Gastroesophageal sphincter (tissue), 4 donors: ENCODE measurements at regions not wholly inside any gene's neighbourhood (a gene's known extent, or its start where the extent isn't known, plus 50 kb on each side); places are given as distances from the start of the nearest gene placed in this dataset.
"Not testable (repeated sequence)": the region's sequence is repeated elsewhere in the genome, so short reads cannot be mapped to it uniquely, and the experiment has no call there.

Source experiments
- ATAC-seq: fragments of 150-250 bp; one replicate; pipeline ENCODE4 v1.9.1; 2016; ENCODE audit warnings: mild to moderate bottlenecking, moderate library complexity
- H3K27ac ChIP-seq, 4 donors: fragments of 200-600 bp; sonication (generic) in 3 of 4; 1 replicate in 3 of 4; 2 replicates in 1 of 4; pipeline ENCODE4 v1.5.1; 2016 to 2019
- H3K27me3 ChIP-seq: fragments of 200-600 bp; sonication (generic); one replicate; pipeline ENCODE4 v1.5.1; 2019
- H3K36me3 ChIP-seq, 2 donors: fragments of 200-600 bp; sonication (generic); one replicate each; pipeline ENCODE4 v1.5.1; 2019; ENCODE audit warnings: control low read depth in 1 of 2
- H3K4me1 ChIP-seq, 3 donors: fragments of 200-600 bp; sonication (generic); 1 replicate in 2 of 3; 2 replicates in 1 of 3; pipeline ENCODE4 v1.5.1; 2016 to 2019; ENCODE audit warnings: control low read depth in 2 of 3
- H3K4me3 ChIP-seq, 2 donors: fragments of 200-600 bp; sonication (generic); one replicate each; pipeline ENCODE4 v1.5.1; 2019; ENCODE audit warnings: mild to moderate bottlenecking in 1 of 2, moderate library complexity in 1 of 2
- H3K9me3 ChIP-seq, 3 donors: fragments of 200-600 bp; sonication (generic); one replicate each; pipeline ENCODE4 v1.5.1; 2017 to 2019; ENCODE audit warnings: control low read depth in 2 of 3
- POLR2A ChIP-seq, 2 donors: fragments of 450-650 bp; IDR thresholded peaks; one replicate each; pipeline ENCODE4 v1.6.1; 2017; ENCODE audit warnings: antibody characterized with exemption in 2 of 2, mild to moderate bottlenecking in 2 of 2, moderate library complexity in 1 of 2
- POLR2AphosphoS5 ChIP-seq: sonication (generic); formaldehyde crosslinking; IDR thresholded peaks from one replicate; pipeline ENCODE4 v1.6.1; 2017; ENCODE audit warnings: antibody characterized with exemption
- WGBS, 2 donors: methylation state at CpG; one replicate each; pipeline ENCODE4 v1.1.5; 2018; ENCODE audit warnings: low coverage in 1 of 2; 5-methylcytosine and 5-hydroxymethylcytosine counted together
- TF ChIP-seq, protein P1 (sequence below), 4 experiments: fragments of 200-600 bp in 2 of 4; fragments of 450-650 bp in 2 of 4; sonication (generic) in 1 of 4; IDR thresholded peaks; one replicate each; pipeline ENCODE4 v1.5.1; 2017 to 2019; ENCODE audit warnings: antibody characterized with exemption in 4 of 4, mild to moderate bottlenecking in 2 of 4, moderate library complexity in 2 of 4

DNA sequence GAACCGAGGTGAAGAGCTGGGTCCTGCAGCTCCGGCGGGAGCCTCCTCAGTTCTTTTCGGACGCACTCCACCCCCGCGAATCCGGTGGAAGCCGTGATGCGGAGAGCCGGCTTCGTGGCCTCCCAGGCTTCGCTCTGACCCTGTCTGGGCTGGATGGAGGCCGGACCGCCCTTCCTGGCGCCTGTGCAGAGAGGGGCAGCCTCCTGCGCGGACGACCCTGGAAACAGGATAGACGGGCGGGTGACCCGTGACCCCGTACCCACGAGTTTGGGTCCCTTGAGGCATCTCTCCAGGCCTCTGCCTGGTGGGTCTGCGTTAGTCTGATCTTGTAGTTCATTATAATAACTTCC is 136.0 kb downstream of the FOXD4L6 start:
- Histone ChIP-seq H3K27ac (peak overlapping the region; percentile 75 to 91 (median 88)), H3K4me3 (peak overlapping the region; percentile 54 to 56), H3K36me3 (peaks cover 0 to 13% of the 10 kb centered on the region in 2 donors), H3K4me1 (peaks cover 4 to 52% (median 11%) of the 10 kb centered on the region in 3 donors)
- not testable (repeated sequence) for H3K27me3 ChIP-seq, H3K9me3 ChIP-seq
- ATAC-seq: peak; percentile 40
- 9 to 18% methylated on average over 4 to 9 of the region's 25 CpGs for WGBS, 2 donors

GRCh38 chr9:40991741-40992471 is 136.6 kb downstream of the FOXD4L6 start:
- H3K27ac ChIP-seq: peak overlapping the region; percentile 75 to 91 (median 88)
- peaks cover 0 to 13% of the 10 kb centered on the region in 2 donors for H3K36me3 ChIP-seq
- not testable (repeated sequence) for H3K9me3 ChIP-seq, H3K27me3 ChIP-seq
- TF ChIP-seq POLR2A (IDR thresholded peaks at IDR 0.05) (peak; percentile 69 to 71), POLR2AphosphoS5 (peak; percentile 83)
- TF ChIP-seq, protein P1, sequence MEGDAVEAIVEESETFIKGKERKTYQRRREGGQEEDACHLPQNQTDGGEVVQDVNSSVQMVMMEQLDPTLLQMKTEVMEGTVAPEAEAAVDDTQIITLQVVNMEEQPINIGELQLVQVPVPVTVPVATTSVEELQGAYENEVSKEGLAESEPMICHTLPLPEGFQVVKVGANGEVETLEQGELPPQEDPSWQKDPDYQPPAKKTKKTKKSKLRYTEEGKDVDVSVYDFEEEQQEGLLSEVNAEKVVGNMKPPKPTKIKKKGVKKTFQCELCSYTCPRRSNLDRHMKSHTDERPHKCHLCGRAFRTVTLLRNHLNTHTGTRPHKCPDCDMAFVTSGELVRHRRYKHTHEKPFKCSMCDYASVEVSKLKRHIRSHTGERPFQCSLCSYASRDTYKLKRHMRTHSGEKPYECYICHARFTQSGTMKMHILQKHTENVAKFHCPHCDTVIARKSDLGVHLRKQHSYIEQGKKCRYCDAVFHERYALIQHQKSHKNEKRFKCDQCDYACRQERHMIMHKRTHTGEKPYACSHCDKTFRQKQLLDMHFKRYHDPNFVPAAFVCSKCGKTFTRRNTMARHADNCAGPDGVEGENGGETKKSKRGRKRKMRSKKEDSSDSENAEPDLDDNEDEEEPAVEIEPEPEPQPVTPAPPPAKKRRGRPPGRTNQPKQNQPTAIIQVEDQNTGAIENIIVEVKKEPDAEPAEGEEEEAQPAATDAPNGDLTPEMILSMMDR (IDR thresholded peaks at IDR 0.05): peak; percentile 51 to 99 (median 63)
- 5 to 13% methylated on average over 42 to 46 of the region's 54 CpGs for WGBS, 2 donors
- peaks cover 4 to 46% (median 11%) of the 10 kb centered on the region in 3 donors for H3K4me1 ChIP-seq
- peak; percentile 100 for ATAC-seq
- peak overlapping the region; percentile 54 to 56 for H3K4me3 ChIP-seq

DNA sequence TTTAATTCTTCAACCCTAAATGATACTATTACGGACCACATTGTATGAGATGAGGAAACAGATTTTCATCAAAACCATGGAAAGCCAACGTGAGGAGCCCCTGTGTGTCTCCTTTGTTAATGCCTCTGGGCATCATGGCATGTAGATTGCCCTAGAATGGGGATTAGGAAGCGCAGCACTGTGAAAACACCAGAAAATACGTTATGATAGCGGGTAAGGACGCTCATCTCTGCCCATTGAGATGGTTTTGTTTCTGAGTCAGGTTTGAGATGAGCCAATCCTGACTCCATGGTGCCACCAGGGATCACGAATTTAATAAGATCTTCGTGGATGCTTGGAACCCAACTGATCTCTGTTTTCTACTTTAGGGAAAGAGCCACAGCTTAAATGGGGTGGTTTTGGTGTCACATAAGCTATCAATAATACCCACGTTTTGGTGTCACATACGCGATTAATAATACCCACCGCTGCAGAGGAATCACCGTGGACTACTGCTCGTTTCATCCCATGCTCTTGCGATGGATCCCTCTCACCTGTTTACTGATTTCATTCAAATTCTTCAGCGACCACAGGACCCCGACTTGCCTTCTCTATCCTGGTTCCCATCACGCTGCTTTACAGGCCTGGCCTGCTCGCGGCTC is 137.3 kb downstream of the FOXD4L6 start:
- not testable (repeated sequence) for H3K27me3 ChIP-seq, ATAC-seq, H3K9me3 ChIP-seq
- Histone ChIP-seq H3K36me3 (peaks cover 0 to 13% of the 10 kb centered on the region in 2 donors), H3K27ac (peak overlapping the region; percentile 13 to 91 (median 88)), H3K4me3 (peak overlapping the region; percentile 54 to 56), H3K4me1 (peaks cover 4 to 41% (median 11%) of the 10 kb centered on the region in 3 donors)
- WGBS, 2 donors: 46 to 47% methylated on average over 18 to 19 of the region's 20 CpGs

GRCh38 chr9:40986332-40986731 is 142.1 kb downstream of the FOXD4L6 start:
- H3K4me1 ChIP-seq: peaks cover 0 to 13% (median 0%) of the 10 kb centered on the region in 3 donors
- not testable (repeated sequence) for H3K4me3 ChIP-seq, H3K9me3 ChIP-seq, H3K36me3 ChIP-seq, H3K27me3 ChIP-seq, H3K27ac ChIP-seq, ATAC-seq
- 77 to 80% methylated on average over 2 of the region's 2 CpGs for WGBS, 2 donors

DNA sequence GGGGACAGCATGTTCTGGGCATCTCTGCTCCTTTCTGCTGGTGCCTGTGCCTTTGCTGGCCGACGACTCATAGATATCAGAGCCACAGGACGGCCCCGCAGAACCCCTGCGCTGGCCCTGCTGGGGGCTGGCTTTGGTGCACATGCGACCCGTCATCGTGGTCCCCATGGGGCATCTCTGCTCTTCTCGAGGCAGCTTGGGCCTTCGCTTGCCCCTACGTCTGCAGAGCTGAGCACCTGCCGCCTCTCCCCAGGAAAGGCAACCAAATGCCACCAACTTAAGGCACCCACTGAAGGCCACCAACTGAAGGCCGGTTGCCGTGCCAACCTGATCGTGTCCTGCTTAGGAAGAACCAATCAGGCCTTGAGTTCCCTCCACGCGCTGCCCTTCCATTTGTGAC is 153.1 kb downstream of the FOXD4L6 start:
- not testable (repeated sequence) for H3K9me3 ChIP-seq, ATAC-seq, H3K27me3 ChIP-seq, H3K4me3 ChIP-seq, H3K27ac ChIP-seq, H3K4me1 ChIP-seq
- 100% methylated on average over 3 of the region's 17 CpGs for WGBS, 2 donors
- H3K36me3 ChIP-seq: peaks cover 0 to 13% of the 10 kb centered on the region in 2 donors

DNA sequence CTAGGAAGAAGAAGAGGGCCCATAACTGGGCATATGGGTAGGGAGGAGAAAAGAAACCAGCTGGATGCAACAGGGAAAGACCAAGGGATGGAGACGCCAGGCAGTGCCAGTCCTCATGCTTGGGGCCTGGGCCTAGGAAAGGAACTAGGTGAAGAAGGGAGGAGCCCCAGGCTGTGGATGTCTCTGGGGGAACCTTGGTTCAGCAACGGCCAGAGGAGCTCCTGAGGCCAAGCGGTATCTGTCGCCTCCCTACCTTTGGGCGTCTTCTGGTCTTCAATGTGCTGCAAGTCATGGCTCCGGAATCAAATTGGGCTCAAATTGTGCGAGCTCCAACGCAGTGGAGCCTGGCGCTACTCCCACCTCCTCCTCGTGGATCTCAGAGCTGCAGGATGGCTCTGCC is 153.6 kb downstream of the FOXD4L6 start:
- H3K27me3 ChIP-seq, H3K4me3 ChIP-seq, H3K9me3 ChIP-seq, H3K4me1 ChIP-seq, H3K27ac ChIP-seq, ATAC-seq: not testable (repeated sequence)
- peaks cover 0 to 13% of the 10 kb centered on the region in 2 donors for H3K36me3 ChIP-seq
- WGBS, 2 donors: 83 to 92% methylated on average over 2 to 7 of the region's 10 CpGs

DNA sequence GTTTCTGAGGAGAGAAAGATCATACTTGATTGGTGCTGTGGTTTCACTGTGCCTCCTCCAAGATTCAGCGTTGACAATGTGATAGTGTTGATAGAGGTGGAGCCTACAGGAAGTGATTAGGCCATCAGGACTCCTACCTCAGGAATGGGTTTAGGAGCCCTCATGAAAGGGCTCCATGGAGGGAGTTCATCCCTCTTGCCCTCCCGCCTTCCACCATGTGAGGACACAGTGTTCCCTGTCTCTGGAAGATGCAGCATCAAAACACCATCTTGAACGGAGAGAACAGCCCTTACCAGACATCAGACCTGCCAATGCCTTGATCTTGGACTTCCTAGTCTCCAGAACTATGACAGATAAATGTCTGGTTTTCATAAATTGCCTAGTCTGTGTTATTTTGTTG is 156.7 kb downstream of the FOXD4L6 start:
- H3K27ac ChIP-seq, H3K27me3 ChIP-seq, H3K9me3 ChIP-seq, H3K4me3 ChIP-seq, ATAC-seq, H3K4me1 ChIP-seq: not testable (repeated sequence)
- peaks cover 0 to 13% of the 10 kb centered on the region in 2 donors for H3K36me3 ChIP-seq
- WGBS, 2 donors: 70 to 88% methylated on average over 2 to 3 of the region's 3 CpGs

GRCh38 chr9:40970340-40970739 is 158.1 kb downstream of the FOXD4L6 start:
- TF ChIP-seq, protein P1 (IDR thresholded peaks at IDR 0.05): peak in 1 of 4 experiments; percentile 0
- H3K9me3 ChIP-seq, H3K4me1 ChIP-seq, H3K27ac ChIP-seq, ATAC-seq, H3K4me3 ChIP-seq, H3K27me3 ChIP-seq: not testable (repeated sequence)
- peaks cover 0 to 11% of the 10 kb centered on the region in 2 donors for H3K36me3 ChIP-seq
- 37 to 50% methylated on average over 1 to 5 of the region's 5 CpGs for WGBS, 2 donors

GRCh38 chr9:40962461-40962860 is 166.0 kb downstream of the FOXD4L6 start:
- H3K9me3 ChIP-seq, H3K27ac ChIP-seq, H3K4me1 ChIP-seq, H3K36me3 ChIP-seq, H3K27me3 ChIP-seq, H3K4me3 ChIP-seq, ATAC-seq: not testable (repeated sequence)
- WGBS, 2 donors: 50% methylated on average over 1 of the region's 6 CpGs; no CpG with 5 or more reads in 1 of the 2 donors

DNA sequence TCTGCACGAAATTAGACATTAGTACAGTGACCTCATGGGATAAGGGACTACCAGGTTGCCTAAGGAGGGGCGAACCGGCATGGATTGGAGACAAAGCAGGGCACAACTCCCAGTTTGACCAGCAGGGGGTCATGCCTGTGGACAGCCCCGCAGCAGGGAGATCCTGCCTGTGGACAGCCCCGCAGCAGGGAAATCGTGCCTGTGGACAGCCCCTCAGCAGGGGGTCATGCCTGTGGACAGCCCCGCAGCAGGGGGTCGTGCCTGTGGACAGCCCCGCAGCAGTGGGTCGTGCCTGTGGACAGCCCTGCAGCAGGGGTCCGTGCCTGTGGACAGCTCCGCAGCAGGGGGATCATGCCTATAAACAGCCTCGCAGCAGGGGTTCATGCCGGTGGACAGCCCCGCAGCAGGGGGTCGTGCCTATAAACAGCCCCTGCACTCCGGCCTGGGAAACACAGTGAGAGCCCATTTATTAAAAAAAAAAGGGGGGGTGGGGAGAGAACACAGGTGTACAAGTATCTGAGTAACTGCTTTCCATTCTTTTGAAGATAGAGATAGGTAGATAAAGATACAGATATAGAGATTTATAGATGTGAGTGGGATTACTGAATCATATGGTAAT is 176.5 kb downstream of the FOXD4L6 start:
- H3K4me1 ChIP-seq, H3K27me3 ChIP-seq, H3K27ac ChIP-seq, H3K4me3 ChIP-seq, ATAC-seq, H3K9me3 ChIP-seq: not testable (repeated sequence)
- WGBS, 2 donors: 87 to 92% methylated on average over 2 to 7 of the region's 17 CpGs
- peaks cover 0 to 24% of the 10 kb centered on the region in 2 donors for H3K36me3 ChIP-seq

DNA sequence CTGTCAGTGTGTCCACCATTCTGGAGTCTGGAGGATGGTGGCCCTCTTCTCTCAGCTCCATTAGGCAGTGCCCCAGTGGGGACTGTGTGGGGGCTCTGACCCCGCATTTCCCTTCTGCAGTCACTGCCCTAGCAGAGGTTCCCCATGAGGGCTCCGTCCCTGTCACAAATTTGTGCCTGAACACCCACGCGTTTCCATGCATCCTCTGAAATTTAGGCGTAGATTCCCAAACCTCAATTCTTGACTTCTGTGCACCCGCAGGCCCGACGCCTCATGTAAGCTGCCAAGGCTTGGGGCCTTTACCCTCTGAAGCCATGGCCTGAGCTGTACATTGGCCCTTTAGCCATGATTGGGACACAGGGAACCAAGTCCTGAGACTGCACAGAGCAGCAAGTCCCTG is 182.3 kb downstream of the FOXD4L6 start:
- H3K4me1 ChIP-seq, H3K9me3 ChIP-seq, H3K4me3 ChIP-seq, ATAC-seq, H3K27me3 ChIP-seq, H3K27ac ChIP-seq: not testable (repeated sequence)
- peaks cover 0 to 14% of the 10 kb centered on the region in 2 donors for H3K36me3 ChIP-seq
- WGBS, 2 donors: 90 to 100% methylated on average over 7 to 8 of the region's 8 CpGs
